HUES48 (cell line): ENCODE measurements at regions not wholly inside any gene's neighbourhood (a gene's known extent, or its start where the extent isn't known, plus 50 kb on each side); places are given as distances from the start of the nearest gene placed in this dataset.

Experiments used
- H3K27ac ChIP-seq: one replicate; pipeline ENCODE4 v1.7.0; 2013; ENCODE audit warnings: low read depth, low read length, inconsistent platforms
- H3K27me3 ChIP-seq: 2 replicates; pipeline ENCODE4 v1.6.1; 2013; ENCODE audit warnings: mild to moderate bottlenecking, low read length; ENCODE audit not compliant: control insufficient read depth, insufficient read depth
- H3K36me3 ChIP-seq: 2 replicates; pipeline ENCODE4 v1.6.1; 2013; ENCODE audit warnings: low read length; ENCODE audit not compliant: control insufficient read depth, insufficient read depth
- H3K4me1 ChIP-seq: 2 replicates; pipeline ENCODE4 v1.6.1; 2013; ENCODE audit warnings: mild to moderate bottlenecking, low read length; ENCODE audit not compliant: control insufficient read depth, insufficient read depth
- H3K4me3 ChIP-seq: 2 replicates; pipeline ENCODE4 v1.5.1; 2013; ENCODE audit warnings: mild to moderate bottlenecking, low read depth, low read length
- H3K9ac ChIP-seq: 2 replicates; pipeline ENCODE4 v1.6.1; 2013; ENCODE audit warnings: mild to moderate bottlenecking, low read depth, low read length, moderate library complexity
- H3K9me3 ChIP-seq: 2 replicates; pipeline ENCODE4 v1.6.1; 2013; ENCODE audit warnings: low read length; ENCODE audit not compliant: control insufficient read depth, insufficient read depth

GRCh38 chr2:72013726-72014125, 133.9 kb downstream of the CYP26B1 start:
- no peak overlapping the region for H3K9ac ChIP-seq
- no peaks in the 10 kb centered on the region for H3K27me3 ChIP-seq
- H3K4me1 ChIP-seq = no peaks in the 10 kb centered on the region
- H3K36me3 ChIP-seq = no peaks in the 10 kb centered on the region
- H3K4me3 ChIP-seq = no peak overlapping the region
- H3K27ac ChIP-seq = no peak overlapping the region
- H3K9me3 ChIP-seq = no peaks in the 10 kb centered on the region

- Histone ChIP-seq H3K9me3 (no peaks in the 10 kb centered on the region), H3K9ac (no peak overlapping the region), H3K27me3 (no peaks in the 10 kb centered on the region), H3K4me1 (no peaks in the 10 kb centered on the region), H3K27ac (no peak overlapping the region), H3K36me3 (no peaks in the 10 kb centered on the region), H3K4me3 (no peak overlapping the region)
Observed at GRCh38 chr2:72012886-72013574, 134.6 kb downstream of the CYP26B1 start.

DNA sequence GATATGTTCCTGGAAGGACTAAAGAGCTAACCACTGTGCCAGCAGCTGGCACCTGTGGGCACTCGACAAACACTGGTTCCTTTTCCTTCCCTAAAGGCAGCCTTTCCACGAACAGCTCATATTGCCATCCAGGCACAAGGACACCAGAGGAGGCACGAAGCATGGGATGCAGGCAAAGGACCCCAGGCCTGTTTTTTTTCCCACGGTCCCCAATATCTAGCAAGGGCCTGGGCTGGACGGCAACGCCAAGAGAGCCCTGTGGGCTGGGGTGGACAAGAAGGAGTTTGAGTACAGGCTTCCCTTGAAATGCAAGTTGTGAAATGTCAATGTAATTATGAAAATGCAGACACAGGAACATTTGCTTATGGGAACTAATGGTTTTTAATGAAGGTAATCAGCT, 135.9 kb downstream of the CYP26B1 start:
- Histone ChIP-seq H3K27me3 (no peaks in the 10 kb centered on the region), H3K4me3 (no peak overlapping the region), H3K9ac (no peak overlapping the region), H3K27ac (no peak overlapping the region), H3K9me3 (no peaks in the 10 kb centered on the region), H3K4me1 (no peaks in the 10 kb centered on the region), H3K36me3 (no peaks in the 10 kb centered on the region)

- H3K4me1 ChIP-seq = no peaks in the 10 kb centered on the region
- H3K27ac ChIP-seq = no peak overlapping the region
- no peak overlapping the region for H3K9ac ChIP-seq
- H3K9me3 ChIP-seq = no peaks in the 10 kb centered on the region
- no peaks in the 10 kb centered on the region for H3K27me3 ChIP-seq
- H3K4me3 ChIP-seq = no peak overlapping the region
- H3K36me3 ChIP-seq = no peaks in the 10 kb centered on the region
Observed at GRCh38 chr2:72011370-72011689, 136.3 kb downstream of the CYP26B1 start.

GRCh38 chr2:72010647-72011369, 136.9 kb downstream of the CYP26B1 start:
- Histone ChIP-seq H3K27me3 (no peaks in the 10 kb centered on the region), H3K27ac (no peak overlapping the region), H3K4me3 (no peak overlapping the region), H3K9ac (no peak overlapping the region), H3K9me3 (no peaks in the 10 kb centered on the region), H3K36me3 (no peaks in the 10 kb centered on the region), H3K4me1 (no peaks in the 10 kb centered on the region)

DNA sequence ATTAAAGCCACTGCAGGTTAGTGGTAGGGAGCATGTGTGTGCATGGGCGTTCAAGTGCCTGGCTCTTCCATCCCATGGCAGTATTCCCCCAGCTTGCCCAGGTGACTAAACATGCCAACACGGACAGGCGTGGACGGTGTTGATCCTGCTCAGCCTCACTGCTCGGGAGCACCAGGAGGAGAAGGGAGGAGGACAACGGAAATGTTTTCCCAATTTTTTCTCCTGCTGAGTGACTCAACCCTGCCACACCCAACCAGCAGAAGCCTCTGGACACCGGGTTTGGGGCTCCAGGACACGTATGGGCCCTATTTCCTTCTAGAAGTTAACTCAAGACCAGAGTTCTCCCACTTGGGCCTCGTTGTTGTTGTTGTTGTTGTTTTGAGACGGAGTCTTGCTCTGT, 139.1 kb downstream of the CYP26B1 start:
- H3K27ac ChIP-seq = no peak overlapping the region
- no peaks in the 10 kb centered on the region for H3K27me3 ChIP-seq
- H3K4me1 ChIP-seq = no peaks in the 10 kb centered on the region

GRCh38 chr2:72007402-72007801, 140.3 kb downstream of the CYP26B1 start:
- no peaks in the 10 kb centered on the region for H3K9me3 ChIP-seq
- H3K4me1 ChIP-seq = no peaks in the 10 kb centered on the region
- H3K4me3 ChIP-seq = no peak overlapping the region
- no peak overlapping the region for H3K9ac ChIP-seq
- no peak overlapping the region for H3K27ac ChIP-seq
- H3K36me3 ChIP-seq = no peaks in the 10 kb centered on the region
- no peaks in the 10 kb centered on the region for H3K27me3 ChIP-seq

More for the DNA sequence above, 139.1 kb downstream of the CYP26B1 start:
- Histone ChIP-seq H3K9me3 (no peaks in the 10 kb centered on the region), H3K36me3 (no peaks in the 10 kb centered on the region), H3K4me3 (no peak overlapping the region), H3K9ac (no peak overlapping the region)

GRCh38 chr2:72006188-72006736, 141.4 kb downstream of the CYP26B1 start:
- no peak overlapping the region for H3K27ac ChIP-seq
- no peaks in the 10 kb centered on the region for H3K36me3 ChIP-seq
- H3K9ac ChIP-seq = no peak overlapping the region
- H3K4me1 ChIP-seq = no peaks in the 10 kb centered on the region
- H3K4me3 ChIP-seq = no peak overlapping the region
- no peaks in the 10 kb centered on the region for H3K27me3 ChIP-seq
- H3K9me3 ChIP-seq = no peaks in the 10 kb centered on the region

DNA sequence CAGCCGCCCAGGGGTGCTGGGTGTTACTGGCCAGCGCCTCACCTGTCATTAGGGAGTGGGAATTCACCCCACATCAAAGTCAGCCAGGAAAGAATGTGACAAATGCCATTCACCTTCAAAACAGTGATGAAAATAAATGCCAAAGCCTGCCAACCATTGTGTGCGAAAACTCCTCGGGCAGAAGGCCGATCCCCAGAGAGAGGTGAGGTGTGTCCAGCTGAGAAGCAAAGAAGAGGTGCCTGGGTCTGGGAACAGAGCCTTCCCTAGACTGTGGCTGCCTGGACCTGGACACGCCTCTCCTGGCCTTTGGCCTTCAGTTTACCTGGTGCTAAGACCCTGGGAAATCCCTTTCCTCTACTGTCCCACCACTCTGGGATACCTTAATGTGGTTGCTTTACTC, 142.7 kb downstream of the CYP26B1 start:
- Histone ChIP-seq H3K9me3 (no peaks in the 10 kb centered on the region), H3K4me1 (no peaks in the 10 kb centered on the region), H3K9ac (no peak overlapping the region), H3K27me3 (no peaks in the 10 kb centered on the region), H3K27ac (no peak overlapping the region), H3K4me3 (no peak overlapping the region), H3K36me3 (no peaks in the 10 kb centered on the region)

GRCh38 chr2:72004201-72004915, 143.3 kb downstream of the CYP26B1 start:
- no peaks in the 10 kb centered on the region for H3K36me3 ChIP-seq
- H3K4me1 ChIP-seq = no peaks in the 10 kb centered on the region
- H3K9me3 ChIP-seq = no peaks in the 10 kb centered on the region
- no peak overlapping the region for H3K9ac ChIP-seq
- no peaks in the 10 kb centered on the region for H3K27me3 ChIP-seq
- no peak overlapping the region for H3K4me3 ChIP-seq
- no peak overlapping the region for H3K27ac ChIP-seq

- Histone ChIP-seq H3K27ac (no peak overlapping the region), H3K9me3 (no peaks in the 10 kb centered on the region), H3K27me3 (no peaks in the 10 kb centered on the region), H3K9ac (no peak overlapping the region), H3K4me1 (no peaks in the 10 kb centered on the region), H3K4me3 (no peak overlapping the region), H3K36me3 (no peaks in the 10 kb centered on the region)
Observed at GRCh38 chr2:72003796-72004195, 143.9 kb downstream of the CYP26B1 start.
